SH-SY5Y (cell line): ENCODE measurements at regions not wholly inside any gene's neighbourhood (a gene's known extent, or its start where the extent isn't known, plus 50 kb on each side); places are given as distances from the start of the nearest gene placed in this dataset.

Experiments used
- GATA2 ChIP-seq: IDR thresholded peaks from 2 replicates; pipeline ENCODE4 v1.6.1; 2011; ENCODE audit warnings: mild to moderate bottlenecking, low read depth, low read length
- GATA3 ChIP-seq: IDR thresholded peaks from 2 replicates; pipeline ENCODE4 v1.6.1; 2011; ENCODE audit warnings: low read depth, mild to moderate bottlenecking, low read length, moderate library complexity

DNA sequence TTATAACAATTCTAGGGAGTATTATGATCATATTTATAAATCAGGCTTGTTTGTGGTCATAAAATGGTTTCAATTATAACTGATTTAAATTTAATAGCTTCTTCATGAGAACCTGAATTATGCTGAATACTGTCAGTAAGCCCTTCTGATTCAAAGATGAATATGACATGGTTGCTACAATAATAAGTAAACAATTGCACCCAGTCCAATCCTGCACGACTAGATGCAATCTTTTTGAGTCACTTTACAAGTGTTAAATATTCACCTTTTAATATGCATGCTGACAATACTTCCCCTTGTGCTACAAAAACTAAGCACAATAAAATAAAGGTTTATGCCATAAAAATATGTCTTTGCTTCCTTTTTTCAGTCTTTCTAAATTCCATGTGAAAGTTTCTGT lies 325.2 kb downstream of the KCNJ3 start:
- TF ChIP-seq GATA3, result no peak
- TF ChIP-seq GATA2, result no peak
